PC-9 (cell line): ENCODE measurements at regions not wholly inside any gene's neighbourhood (a gene's known extent, or its start where the extent isn't known, plus 50 kb on each side); places are given as distances from the start of the nearest gene placed in this dataset.

Experiments
- BruUV-seq: library from RNA; stranded (reverse); fragments of 400-500 nt; replicated peaks from 2 replicates; lab custom pipeline; 2021; lab: Mats Ljungman, UMichigan
- CTCF ChIA-PET: fragments of 300-600 bp; sonication (Branson Sonifier 250); formaldehyde crosslinking; loops from one replicate; lab custom pipeline; 2022; ENCODE audit warnings: antibody characterized with exemption; lab: Charles Lee
- POLR2A ChIA-PET: fragments of 300-600 bp; sonication (Branson Sonifier 250); formaldehyde crosslinking; loops from one replicate; lab custom pipeline; 2022; ENCODE audit warnings: antibody characterized with exemption; ENCODE audit not compliant: unreplicated experiment; lab: Charles Lee
- DNase-seq, 2 experiments: peaks; one replicate each; pipeline versions ENCODE4 v3.0.0 to v3.0.0-alpha.2; 2015 to 2022; ENCODE audit warnings: mixed read lengths in 1 of 2
- H2AFZ ChIP-seq: fragments of 200-600 bp; sonication (generic); 2 replicates; pipeline ENCODE4 v1.8.1; 2017; ENCODE audit warnings: antibody characterized with exemption
- H3F3A ChIP-seq: fragments of 200-600 bp; sonication (generic); 2 replicates; pipeline ENCODE4 v1.8.1; 2017; ENCODE audit warnings: antibody characterized with exemption, mild to moderate bottlenecking, low read depth; ENCODE audit not compliant: insufficient read depth
- H3K27ac ChIP-seq: fragments of 200-600 bp; sonication (generic); 2 replicates; pipeline ENCODE4 v1.6.1; 2016; ENCODE audit warnings: mixed run types
- H3K27me3 ChIP-seq: fragments of 200-600 bp; sonication (generic); 2 replicates; pipeline ENCODE4 v1.6.1; 2016; ENCODE audit warnings: low read depth, mixed run types; ENCODE audit not compliant: insufficient read depth
- H3K36me3 ChIP-seq: fragments of 200-600 bp; sonication (generic); 2 replicates; pipeline ENCODE4 v1.6.1; 2016; ENCODE audit warnings: low read depth, mixed run types
- H3K4me1 ChIP-seq: fragments of 200-600 bp; sonication (generic); replicated peaks from 2 replicates; pipeline ENCODE4 v1.6.1; 2016; ENCODE audit warnings: mixed run types; ENCODE audit not compliant: insufficient read depth
- H3K4me2 ChIP-seq: fragments of 200-600 bp; sonication (generic); 2 replicates; pipeline ENCODE4 v1.6.1; 2017; ENCODE audit warnings: mixed run types
- H3K4me3 ChIP-seq: fragments of 200-600 bp; sonication (generic); 2 replicates; pipeline ENCODE4 v1.6.1; 2016; ENCODE audit warnings: mixed run types
- H3K79me2 ChIP-seq: fragments of 200-600 bp; sonication (generic); 2 replicates; pipeline ENCODE4 v1.6.1; 2017; ENCODE audit warnings: low read depth, mixed run types
- H3K9me2 ChIP-seq: fragments of 200-600 bp; sonication (generic); 2 replicates; pipeline ENCODE4 v1.8.1; 2017; ENCODE audit warnings: mild to moderate bottlenecking; ENCODE audit not compliant: insufficient read depth
- H3K9me3 ChIP-seq: fragments of 200-600 bp; sonication (generic); 2 replicates; pipeline ENCODE4 v1.8.1; 2016; ENCODE audit warnings: low read depth; ENCODE audit not compliant: insufficient read depth
- H4K20me1 ChIP-seq: fragments of 200-600 bp; sonication (generic); 2 replicates; pipeline ENCODE4 v1.8.1; 2017; ENCODE audit not compliant: insufficient read depth
- CTCF ChIP-seq: fragments of 200-600 bp; sonication (generic); conservative IDR thresholded peaks from 2 replicates; pipeline ENCODE4 v1.6.1; 2017; ENCODE audit warnings: mixed run types, antibody characterized with exemption, mild to moderate bottlenecking, moderate library complexity
- EZH2 ChIP-seq: fragments of 200-600 bp; sonication (generic); IDR thresholded peaks from 2 replicates; pipeline ENCODE4 v1.8.0; 2017; ENCODE audit warnings: antibody characterized with exemption, low read depth
- intact Hi-C: fragments of 100-400 bp; cut with micrococcal nuclease; formaldehyde crosslinking; loops from one replicate; pipeline ENCODE4 v1.10.0; 2022; ENCODE audit not compliant: unreplicated experiment

DNA sequence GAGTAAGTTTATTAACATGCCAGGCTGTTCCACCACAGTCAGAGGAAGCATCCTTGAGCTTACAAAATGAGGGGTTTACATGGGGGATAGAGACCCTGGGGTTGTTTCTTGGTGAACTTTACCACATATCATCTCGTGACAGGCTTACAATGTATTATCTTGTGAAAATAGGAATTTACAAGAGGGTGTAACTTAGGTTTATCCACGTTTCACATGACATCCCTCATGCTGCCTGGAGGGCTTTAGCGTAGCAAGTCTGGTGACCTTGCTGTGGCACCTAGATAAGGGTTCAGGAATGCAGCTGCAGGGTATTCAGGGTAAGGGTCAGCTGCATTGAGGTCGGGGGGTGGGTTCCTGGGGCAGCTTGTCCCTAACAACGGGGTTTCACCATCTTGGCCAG is 154.6 kb upstream of the ARG1 start:
- DNase-seq, result no peak
- Histone ChIP-seq H3F3A (no peaks in the 10 kb centered on the region), H2AFZ (no peak overlapping the region), H3K4me3 (no peak overlapping the region), H3K9me2 (no peaks in the 10 kb centered on the region), H3K4me1 (no peaks in the 10 kb centered on the region), H3K9me3 (no peaks in the 10 kb centered on the region), H3K27me3 (no peaks in the 10 kb centered on the region), H3K4me2 (no peak overlapping the region), H4K20me1 (no peaks in the 10 kb centered on the region), H3K36me3 (no peaks in the 10 kb centered on the region), H3K79me2 (no peaks in the 10 kb centered on the region), H3K27ac (no peak overlapping the region)
- POLR2A ChIA-PET, result no interaction called here
- intact Hi-C loops, result no loop called here
- CTCF ChIA-PET, result no interaction called here
- no TSS peak for BruUV-seq
- TF ChIP-seq EZH2, result no peak
- TF ChIP-seq CTCF, result no peak

GRCh38 chr6:131419702-131420101 is 153.3 kb upstream of the ARG1 start:
- Histone ChIP-seq H3K79me2 (no peaks in the 10 kb centered on the region), H3K27ac (no peak overlapping the region), H3K9me3 (no peaks in the 10 kb centered on the region), H4K20me1 (no peaks in the 10 kb centered on the region), H3K9me2 (no peaks in the 10 kb centered on the region), H3F3A (no peaks in the 10 kb centered on the region), H3K27me3 (no peaks in the 10 kb centered on the region), H3K4me1 (no peaks in the 10 kb centered on the region), H2AFZ (no peak overlapping the region), H3K36me3 (no peaks in the 10 kb centered on the region), H3K4me2 (no peak overlapping the region), H3K4me3 (no peak overlapping the region)
- no peak for TF ChIP-seq EZH2
- no peak for TF ChIP-seq CTCF
- intact Hi-C loops, result no loop called here
- BruUV-seq, result no TSS peak
- no peak for DNase-seq
- ChIA-PET POLR2A (no interaction called here), CTCF (no interaction called here)

GRCh38 chr6:131424016-131424415 is 149.0 kb upstream of the ARG1 start:
- BruUV-seq, result no TSS peak
- Histone ChIP-seq H3K9me2 (no peaks in the 10 kb centered on the region), H4K20me1 (no peaks in the 10 kb centered on the region), H3K27me3 (no peaks in the 10 kb centered on the region), H3K9me3 (no peaks in the 10 kb centered on the region), H3K4me1 (no peaks in the 10 kb centered on the region), H3F3A (no peaks in the 10 kb centered on the region), H3K4me2 (no peak overlapping the region), H3K79me2 (no peaks in the 10 kb centered on the region), H3K27ac (no peak overlapping the region), H2AFZ (no peak overlapping the region), H3K36me3 (no peaks in the 10 kb centered on the region), H3K4me3 (no peak overlapping the region)
- CTCF ChIA-PET, result no interaction called here
- no peak for TF ChIP-seq CTCF
- no peak for DNase-seq
- POLR2A ChIA-PET, result no interaction called here
- intact Hi-C loops, result no loop called here
